Brain pericyte (primary cell): ENCODE measurements at regions not wholly inside any gene's neighbourhood (a gene's known extent, or its start where the extent isn't known, plus 50 kb on each side); places are given as distances from the start of the nearest gene placed in this dataset.
A peak's percentile ranks its signal among the peaks of the same experiment; 100 is the strongest.

Source experiments
- DNase-seq: peaks from one replicate; pipeline ENCODE4 v3.0.0-alpha.2; 2012; ENCODE audit warnings: low read depth, low spot score

DNA sequence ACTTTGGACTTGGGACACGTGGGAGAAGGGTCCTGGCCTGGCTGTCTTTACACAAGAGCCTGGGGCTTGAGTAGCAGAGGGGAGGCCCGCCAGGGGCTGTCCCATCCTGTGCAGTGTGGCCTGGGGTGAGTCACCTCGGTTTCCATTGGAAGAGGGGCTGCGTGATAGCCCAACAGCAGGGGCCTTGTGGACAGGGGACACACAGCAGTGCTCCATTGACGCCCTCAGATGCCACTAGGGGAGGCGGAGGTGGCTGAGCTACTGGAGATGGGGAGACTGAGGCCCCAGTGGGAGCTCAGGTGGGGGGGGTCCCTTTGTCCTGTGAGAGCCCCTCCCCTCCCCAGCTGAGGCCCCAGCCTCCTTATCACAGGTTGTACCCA, 50.0 kb upstream of the RNU6ATAC start:
- DNase-seq: no peak

DNA sequence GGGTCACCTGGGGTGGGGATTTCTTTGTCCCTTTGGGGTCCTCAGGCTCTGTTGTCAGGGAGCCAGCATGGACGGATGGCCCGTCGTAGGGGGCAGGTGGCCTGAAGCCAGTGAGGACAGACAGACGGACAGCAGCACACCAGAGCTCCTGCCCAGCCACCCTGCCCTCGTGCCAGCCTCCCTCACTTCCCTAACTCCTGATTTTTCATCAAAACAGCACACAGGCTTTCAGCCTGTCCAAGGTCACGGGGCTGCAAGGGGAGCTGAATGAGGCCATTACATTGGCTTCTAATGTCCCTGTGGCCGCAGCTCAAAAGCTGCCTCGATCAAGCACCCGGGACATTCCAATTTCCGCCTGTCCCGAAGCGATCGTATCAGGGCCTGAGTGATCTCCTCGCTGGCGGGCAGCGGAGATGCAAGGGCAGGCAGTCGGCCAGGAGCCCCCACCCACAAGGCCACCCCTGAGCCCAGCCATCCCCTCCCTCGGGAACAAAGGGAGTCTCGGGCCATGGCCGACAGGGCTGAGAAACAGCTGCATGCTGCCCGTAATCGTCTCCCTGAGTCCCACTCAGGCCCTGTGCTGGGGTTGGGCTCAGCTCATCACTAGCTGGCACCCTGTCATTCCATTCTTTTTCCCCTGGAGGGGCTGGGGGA, 50.5 kb upstream of the RNU6ATAC start:
- no peak for DNase-seq

DNA sequence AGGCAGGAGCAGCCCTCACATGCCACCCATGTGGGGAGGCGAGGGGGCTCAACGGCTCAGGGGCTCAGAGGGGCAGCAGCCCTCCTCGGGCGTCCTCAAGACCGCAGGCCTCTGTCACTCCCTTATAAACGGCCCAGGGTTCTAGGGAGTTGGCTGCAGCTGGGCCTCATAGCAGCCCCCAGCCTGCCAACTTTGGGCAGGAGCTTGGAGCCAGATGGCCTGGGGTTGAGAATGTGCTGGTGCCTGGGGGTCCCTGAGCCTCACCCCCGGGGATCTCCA, 51.0 kb upstream of the RNU6ATAC start:
- DNase-seq: no peak

DNA sequence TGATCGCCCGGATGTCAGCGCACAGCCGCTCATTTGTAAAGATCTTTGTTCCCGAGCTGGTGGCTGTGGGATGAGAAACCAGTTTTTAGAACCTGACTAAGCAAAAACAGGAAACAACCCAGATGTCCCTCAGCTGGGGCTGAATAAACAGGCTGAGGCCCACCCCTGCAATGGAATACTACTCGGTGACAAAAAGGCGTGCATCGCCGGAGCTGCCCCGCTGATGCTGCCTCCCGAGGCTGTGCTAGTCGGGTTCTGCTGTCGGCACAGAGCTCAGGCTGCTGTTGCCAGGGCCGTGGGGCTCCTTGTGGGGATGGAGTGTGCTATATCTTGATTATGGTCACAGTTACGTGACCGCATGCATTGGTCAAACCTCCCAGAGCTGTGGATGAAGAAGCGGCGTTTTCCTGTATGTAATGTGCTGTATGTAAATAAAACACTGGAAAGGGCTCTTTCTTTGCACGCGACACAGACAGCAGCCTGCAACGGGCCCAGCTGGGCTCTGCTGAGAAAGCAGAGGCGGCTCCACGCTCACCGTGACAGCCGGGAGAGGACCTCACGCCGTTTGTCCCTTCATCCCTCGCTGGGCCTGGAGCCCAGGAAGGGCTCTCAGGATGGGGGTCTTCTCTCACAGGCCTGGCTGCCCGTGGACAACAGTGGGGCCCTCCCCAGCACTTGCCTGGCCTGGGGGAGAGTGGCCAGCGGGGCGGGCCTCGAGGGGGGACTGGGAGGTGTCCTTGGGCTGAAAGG, 51.5 kb upstream of the RNU6ATAC start:
- DNase-seq: peak; percentile 77

DNA sequence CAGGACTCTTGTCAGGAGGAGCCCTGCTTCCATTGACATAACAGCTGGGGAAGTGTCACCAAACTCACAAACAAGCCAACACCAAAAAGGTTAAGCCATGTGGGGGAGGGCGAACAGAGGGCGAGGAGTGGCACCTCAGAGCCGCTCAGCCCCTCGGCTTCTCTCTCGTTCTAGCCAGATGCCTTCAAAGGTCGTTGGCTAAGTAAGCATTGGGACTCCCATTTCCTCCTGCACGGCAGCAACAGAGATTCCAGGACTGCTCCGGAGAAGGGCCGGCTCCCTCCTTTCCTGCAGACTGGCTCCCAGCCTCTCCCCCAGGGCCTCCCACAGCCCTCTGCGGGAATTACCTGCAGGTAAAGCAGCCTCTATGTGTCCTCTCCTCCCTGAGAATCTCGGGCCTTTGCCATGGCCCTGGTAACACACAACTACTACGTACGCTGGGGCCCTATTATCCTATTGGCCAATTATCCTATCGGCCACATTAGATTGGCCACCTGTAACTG, 52.1 kb upstream of the RNU6ATAC start:
- DNase-seq: no peak

DNA sequence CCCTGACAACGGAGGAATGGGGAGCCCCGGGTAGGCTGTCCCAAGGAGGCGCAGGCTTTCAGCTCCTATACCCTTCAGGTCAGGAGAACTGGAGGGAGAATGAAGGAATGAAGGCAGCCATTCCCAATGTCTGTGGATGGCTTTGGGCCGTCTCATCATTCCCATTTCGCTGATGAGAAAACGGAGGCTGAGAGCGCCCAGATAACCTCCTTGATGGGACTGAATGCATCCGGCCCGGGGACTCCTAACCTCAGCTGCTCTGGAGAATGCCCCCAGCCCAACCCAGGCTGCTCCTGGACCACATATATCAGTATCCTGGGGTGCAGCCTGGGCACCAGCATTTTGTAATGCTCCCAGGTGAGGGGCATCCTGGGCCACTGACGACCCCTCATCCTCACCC, 52.6 kb upstream of the RNU6ATAC start:
- no peak for DNase-seq

DNA sequence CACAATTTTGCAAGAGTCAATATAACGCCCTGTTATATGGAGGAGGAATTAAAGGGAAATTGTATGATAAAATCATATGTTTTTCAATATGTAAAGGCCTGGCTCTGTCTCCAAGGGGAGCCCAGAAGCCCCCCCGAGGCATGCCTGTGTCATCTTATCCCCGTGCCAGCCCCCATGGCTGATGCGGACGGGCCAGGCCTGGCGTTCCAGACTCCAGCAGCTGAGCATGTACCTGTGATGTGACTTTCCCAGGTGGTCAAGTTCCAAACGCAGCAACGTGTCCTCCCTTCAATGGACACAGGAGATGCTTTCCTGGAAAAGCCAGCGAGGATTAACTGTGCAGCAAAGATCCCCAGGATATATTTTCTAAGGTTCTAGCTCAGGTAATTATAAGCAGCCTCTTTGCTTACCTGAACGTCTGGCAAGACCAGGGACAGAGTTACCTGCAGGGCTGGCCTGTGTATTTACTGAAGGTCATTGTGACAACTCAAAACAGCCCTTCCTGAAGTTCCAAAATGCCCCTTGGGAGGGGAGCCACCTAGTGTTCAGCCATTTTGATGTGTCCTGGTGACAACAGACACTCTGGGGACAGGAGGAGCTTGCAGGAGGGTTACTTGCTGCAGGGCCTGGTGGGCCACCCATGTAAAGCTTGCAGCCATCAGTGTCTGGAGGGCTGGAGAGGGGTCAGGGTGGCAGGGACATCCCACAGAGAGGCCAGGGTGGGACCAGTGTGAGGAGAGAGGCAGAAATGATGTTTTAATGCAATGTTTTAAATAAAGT, 53.3 kb upstream of the RNU6ATAC start:
- DNase-seq: no peak

DNA sequence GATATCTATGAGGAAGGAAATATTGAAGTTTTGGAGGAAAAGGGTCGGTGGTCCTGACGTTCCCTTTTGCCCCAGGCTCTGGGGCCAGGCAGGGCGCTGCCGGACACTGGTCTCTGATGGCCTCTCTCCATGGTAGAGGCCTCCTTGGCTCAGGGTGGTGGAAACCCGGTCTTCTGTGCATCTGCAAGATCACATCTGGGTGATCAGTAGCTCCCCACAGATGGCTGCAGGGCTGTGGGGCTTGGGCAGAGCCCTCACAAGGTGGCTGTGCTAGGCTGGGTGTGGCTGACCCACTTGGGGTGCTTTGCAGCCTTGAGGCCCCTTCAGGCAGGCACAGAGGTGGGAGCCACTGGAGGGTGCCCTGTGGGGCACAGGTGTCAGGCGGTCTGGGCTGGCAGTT, 53.9 kb upstream of the RNU6ATAC start:
- no peak for DNase-seq

DNA sequence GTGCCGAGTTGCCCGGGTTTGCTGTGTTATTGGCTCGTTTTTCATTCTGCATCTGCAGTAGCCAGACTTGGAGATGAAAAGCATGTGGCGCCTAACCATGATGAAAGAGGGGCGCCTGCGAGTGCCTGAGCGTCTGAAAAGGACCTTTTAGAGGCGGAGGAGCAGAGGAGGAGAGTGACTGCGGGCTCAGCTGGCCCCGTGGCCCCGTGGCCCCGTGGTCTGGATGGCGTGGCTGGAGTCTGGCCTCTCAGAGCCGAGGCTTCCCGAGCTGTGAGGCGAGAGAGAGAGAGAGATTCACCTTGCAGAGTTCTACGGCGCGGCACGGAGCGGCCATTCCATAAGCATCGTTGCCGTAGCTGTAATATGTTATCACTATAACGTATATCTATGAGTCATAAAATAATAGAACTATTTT, 55.3 kb upstream of the RNU6ATAC start:
- no peak for DNase-seq

DNA sequence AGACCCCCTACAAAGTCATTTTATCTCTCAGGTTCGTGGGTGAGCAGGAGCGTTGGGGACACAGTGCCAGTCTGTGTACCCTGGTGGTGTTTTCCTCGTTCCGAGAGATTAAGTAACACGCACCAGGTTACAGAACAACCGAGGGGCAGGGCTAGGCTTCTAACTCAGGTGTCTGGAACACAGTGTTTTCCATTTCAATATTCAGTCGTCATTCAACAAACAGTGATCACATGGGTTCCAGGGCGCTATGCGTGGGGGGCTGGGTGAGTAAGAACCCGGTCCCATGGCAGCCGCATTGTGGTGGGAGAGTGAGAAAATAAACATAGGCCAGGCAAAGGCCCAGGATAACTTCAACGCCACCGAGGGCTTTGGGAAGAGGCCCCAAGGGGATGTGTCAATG, 55.9 kb upstream of the RNU6ATAC start:
- no peak for DNase-seq

DNA sequence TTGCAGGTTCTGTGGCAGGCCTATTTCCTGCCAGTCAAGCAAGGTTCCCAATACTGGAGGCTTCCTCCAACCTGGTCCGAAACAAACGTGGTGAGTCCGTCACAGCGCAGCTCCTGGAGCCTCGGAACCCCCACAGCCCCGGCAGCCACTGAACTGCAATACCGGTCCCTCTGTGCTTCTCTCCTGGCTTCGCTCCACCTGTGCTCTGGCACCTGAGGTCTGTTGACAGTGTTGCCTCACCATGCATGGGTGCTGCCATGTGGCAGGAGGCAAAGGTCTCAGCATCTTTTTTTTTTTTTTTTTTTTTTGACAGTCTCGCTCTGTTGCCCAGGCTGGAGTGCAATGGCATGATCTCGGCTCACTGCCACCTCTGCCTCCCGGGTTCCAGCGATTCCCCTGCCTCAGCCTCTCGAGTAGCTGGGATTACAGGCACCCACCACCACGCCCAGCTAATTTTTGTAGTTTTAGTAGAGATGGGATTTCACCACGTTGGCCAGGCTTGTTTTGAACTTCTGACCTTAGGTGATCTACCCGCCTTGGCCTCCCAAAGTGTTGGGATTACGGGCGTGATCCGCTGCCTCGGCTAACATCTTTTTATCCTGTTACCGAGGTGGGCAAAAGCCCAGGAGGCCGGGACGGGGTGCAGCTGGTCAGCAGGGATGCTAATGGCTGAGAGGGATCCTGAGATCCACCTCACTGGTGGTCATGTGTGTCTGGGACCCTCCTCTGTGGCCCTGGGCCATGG, 57.1 kb upstream of the RNU6ATAC start:
- DNase-seq: no peak

DNA sequence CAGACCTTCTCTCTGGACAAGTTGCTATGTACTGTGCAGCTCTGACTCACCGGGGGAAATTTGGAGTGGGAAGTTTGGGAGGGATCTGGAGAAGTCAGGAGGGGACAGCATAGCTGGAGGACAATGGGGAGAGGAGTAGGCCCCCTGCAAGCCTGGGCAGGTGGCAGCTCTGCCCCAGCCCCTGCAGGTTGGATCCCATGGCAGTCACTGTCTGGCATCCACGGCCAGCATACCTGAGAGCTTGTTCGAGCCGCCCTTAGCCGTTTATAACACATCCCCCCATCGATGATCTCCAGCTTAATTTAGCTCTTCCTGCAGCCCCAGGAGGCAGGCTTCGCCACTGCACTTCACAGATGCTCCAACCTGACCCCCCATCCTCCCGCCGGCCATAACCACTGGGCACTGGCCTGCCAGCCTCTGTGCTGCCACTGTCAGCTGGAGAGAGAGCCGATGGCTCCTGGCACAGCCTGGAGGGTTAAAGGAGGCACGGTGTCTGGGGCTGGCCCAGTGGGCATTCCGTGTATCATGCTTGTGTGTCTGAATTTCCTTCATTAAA, 57.7 kb upstream of the RNU6ATAC start:
- no peak for DNase-seq

DNA sequence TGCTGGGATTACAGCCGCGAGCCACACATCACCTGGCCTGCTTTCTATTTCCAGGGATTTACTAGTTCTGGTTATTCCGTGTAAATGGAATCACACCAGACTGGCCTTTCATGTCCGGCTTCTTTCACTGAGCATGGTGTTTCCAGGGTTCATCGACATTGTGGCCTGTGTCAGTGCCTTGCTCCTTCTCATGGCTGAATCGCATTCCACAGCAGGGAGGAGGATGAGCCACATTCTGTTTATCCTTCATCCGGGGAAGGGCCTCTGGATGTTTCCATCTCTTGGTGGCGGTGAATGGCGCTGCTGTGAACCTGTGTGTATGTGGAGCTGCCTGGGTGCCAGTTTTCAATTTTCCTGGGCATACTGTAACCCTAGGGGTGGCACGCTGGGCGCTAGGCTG, 58.7 kb upstream of the RNU6ATAC start:
- no peak for DNase-seq

DNA sequence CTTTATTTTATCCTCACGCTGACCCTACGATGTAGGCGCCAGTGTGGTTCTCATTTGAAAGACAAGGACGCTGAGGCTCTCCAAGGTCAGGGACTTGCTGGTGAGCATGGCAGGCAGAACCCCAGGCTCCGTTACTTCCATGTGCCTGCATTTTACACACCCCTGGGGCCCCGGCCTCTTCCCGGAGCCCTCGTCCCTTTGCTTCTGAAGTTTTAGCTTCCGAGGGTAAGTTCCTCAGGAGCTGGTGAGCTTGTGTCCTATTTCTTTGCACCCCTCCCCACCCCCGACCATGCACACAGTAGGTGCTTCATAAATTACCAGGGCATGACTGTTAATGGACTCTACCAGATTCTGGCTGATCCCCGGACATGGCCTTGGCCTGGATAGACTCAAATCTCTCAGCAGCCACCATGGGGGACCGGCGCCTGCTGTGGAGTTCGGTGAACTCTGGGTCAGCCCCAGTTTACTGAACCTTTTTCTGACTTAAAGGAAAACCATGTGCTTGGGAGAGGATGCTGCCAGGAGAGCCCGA, 59.3 kb upstream of the RNU6ATAC start:
- no peak for DNase-seq

DNA sequence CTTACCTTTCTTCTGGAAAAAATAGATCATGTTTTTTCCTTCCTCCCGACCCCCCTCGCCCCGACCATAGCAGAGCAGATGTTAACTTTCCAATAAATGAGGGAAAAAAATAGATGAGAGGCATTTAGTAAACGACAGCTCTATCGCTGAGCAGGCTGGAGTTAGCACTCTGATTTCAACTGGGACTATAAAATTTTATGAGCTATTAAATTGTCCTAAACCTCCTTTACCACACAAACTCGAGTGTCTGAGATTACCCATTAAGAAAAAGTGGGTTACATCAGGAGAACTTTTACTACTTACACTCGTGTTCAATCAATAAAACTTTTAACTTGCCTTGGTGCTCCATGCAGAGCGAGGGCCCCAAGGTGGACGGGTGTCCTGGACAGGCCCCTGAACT, 59.8 kb upstream of the RNU6ATAC start:
- no peak for DNase-seq

DNA sequence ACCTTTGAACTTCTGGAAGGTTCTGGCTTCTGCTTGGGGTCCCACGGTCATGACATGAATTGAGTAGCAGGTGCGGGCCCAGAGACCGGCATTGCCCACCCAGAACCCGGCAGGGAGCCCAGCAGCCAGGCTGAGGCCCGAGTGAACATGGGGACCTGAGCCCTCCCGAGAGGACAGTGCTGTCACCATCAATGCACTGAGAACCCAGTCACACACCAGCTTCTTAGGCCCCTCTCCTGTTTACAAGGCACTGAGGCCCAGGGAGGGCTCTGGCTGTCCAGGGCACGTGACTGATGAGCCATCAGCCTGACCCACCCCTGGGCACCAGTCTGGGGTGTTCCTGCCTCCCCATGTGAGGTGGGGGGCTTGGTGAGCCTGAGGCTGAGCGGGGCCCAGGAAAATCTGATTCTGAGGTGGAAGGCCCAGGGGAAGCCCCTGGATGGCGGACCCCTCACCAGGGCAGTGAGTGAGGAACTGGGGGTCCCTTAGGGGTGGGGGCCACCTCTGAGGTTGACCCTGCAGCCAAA, 60.3 kb upstream of the RNU6ATAC start:
- DNase-seq: no peak

DNA sequence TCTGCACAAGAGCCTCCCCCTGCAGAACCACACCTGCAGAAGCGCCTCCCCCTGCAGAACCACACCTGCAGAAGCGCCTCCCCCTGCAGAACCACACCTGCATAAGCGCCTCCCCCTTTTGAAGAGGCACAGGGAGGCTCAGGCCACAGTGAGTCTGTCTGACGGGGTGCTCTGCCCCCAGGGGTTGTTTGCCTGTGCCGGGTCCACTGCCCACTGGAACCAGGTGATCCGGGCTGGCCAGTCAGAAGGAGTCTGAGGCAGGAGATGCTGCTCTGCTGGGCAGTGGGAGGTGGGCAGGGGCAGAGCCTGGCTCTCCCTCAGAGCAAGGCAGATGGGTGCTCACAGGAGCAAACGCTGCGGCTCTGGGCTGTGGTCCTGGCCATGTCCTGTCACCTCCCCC, 60.8 kb upstream of the RNU6ATAC start:
- DNase-seq: no peak

DNA sequence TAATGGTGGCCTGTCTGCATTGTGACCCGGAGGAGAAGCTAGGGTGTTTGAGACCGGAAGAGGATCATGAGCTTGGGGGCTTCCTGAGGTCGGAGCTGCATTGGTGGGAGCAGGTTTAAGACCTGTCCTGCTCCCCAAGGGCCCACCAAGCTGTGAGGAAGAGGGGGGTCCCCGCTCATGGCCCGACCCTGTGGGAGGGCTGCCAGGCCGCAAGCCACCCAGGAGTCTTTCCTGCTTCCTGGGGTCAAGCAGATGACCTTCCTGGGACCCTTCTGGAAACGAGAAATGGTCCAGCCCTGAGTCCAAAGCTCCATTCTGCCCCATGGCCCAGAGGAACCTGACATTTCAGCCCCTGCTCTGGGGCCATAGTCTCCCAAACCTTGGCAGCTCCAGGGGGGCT, 61.5 kb upstream of the RNU6ATAC start:
- no peak for DNase-seq

DNA sequence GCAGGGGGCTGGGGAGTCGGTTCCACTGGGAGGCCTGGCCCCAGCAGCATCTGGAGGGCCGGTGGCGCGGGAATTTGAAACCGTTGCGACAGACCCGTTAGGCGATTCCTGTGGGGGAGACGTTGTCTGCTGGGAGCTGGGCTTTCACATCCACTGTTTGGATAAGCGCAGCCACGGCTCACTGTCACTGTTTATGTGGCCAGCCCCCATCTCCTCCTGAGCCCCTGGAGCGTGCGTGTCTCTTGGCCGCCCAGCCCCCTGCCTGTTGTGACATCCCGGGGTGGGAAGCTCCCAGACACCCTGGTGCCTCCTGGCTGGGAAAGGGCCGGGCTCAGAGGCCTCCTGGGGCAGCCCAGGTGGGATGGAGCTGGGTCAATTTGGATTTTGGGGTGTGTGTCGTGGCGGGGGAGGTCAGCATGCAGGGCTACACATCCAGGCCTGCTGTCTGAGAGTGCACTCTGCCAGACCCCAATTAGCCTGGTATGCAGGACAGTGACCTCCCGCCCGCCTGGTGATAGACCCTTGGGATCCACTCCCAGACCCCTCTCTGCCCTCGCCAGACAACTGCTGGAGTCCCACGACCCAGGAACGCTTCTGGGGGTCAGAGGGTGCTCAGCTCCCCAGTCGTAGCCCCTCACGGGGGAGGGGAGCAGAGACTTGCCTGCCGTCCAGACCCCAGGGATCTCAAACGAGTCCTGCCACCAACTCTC, 62.0 kb upstream of the RNU6ATAC start:
- no peak for DNase-seq
